B cell (primary cell): ENCODE measurements at regions not wholly inside any gene's neighbourhood (a gene's known extent, or its start where the extent isn't known, plus 50 kb on each side); places are given as distances from the start of the nearest gene placed in this dataset.

ENCODE experiments used
- ATAC-seq: fragments of 200-7000 bp; cut with Tn5 transposase; one replicate; pipeline ENCODE4 v1.10.0; 2021; ENCODE audit warnings: low read depth, mild to moderate bottlenecking, moderate number of reproducible peaks, moderate library complexity
- CTCF ChIA-PET: fragments of 350-600 bp; sonication (Branson Sonifier 250); formaldehyde crosslinking; loops from one replicate; lab custom pipeline; 2021; ENCODE audit warnings: antibody characterized with exemption, inconsistent platforms; lab: Charles Lee
- POLR2A ChIA-PET: fragments of 350-600 bp; sonication (Branson Sonifier 250); formaldehyde crosslinking; loops from one replicate; lab custom pipeline; 2021; ENCODE audit warnings: antibody characterized with exemption; lab: Charles Lee
- DNase-seq: peaks from one replicate; pipeline ENCODE4 v3.0.0; 2013
- H2AFZ ChIP-seq: 2 replicates; pipeline ENCODE4 v1.6.1; 2012; ENCODE audit warnings: mild to moderate bottlenecking, low read depth, low read length; ENCODE audit not compliant: insufficient read depth, poor library complexity, severe bottlenecking
- H3K27ac ChIP-seq, 2 donors: 1 replicate in 1 of 2; 2 replicates in 1 of 2; pipeline ENCODE4 v1.5.1; 2012 to 2013; ENCODE audit warnings: low read length in 2 of 2, mild to moderate bottlenecking in 2 of 2, moderate library complexity in 1 of 2
- H3K27me3 ChIP-seq, 4 experiments: fragments of 200-600 bp in 1 of 4; sonication (generic) in 1 of 4; replicated peaks in 1 of 4; 1 replicate in 2 of 4; 2 replicates in 2 of 4; pipeline versions ENCODE4 v1.6.1 to v1.7.0; 2013 to 2016; ENCODE audit warnings: low read length in 3 of 4, mild to moderate bottlenecking in 2 of 4, mixed read lengths in 1 of 4, moderate library complexity in 1 of 4; ENCODE audit not compliant: insufficient read depth in 4 of 4, control insufficient read depth in 3 of 4; ENCODE audit errors: control extremely low read depth in 1 of 4
- H3K36me3 ChIP-seq, 2 experiments: replicated peaks in 1 of 2; 1 replicate in 1 of 2; 2 replicates in 1 of 2; pipeline versions ENCODE4 v1.6.1 to v1.7.1; 2013; ENCODE audit warnings: low read length in 1 of 2; ENCODE audit not compliant: insufficient read depth in 2 of 2, control insufficient read depth in 1 of 2; ENCODE audit errors: control extremely low read depth in 1 of 2, extremely low read depth in 1 of 2
- H3K4me1 ChIP-seq, 2 donors: fragments of 200-600 bp in 1 of 2; sonication (generic) in 1 of 2; 1 replicate in 1 of 2; 2 replicates in 1 of 2; pipeline versions ENCODE4 v1.5.1 to v1.6.1; 2013 to 2017; ENCODE audit warnings: low read length in 2 of 2; ENCODE audit not compliant: control insufficient read depth in 2 of 2, insufficient read depth in 2 of 2
- H3K4me2 ChIP-seq: replicated peaks from 2 replicates; pipeline ENCODE3; 2012; ENCODE audit warnings: mild to moderate bottlenecking, low read depth, low read length; ENCODE audit not compliant: poor library complexity, severe bottlenecking
- H3K4me3 ChIP-seq, 5 experiments: fragments of 200-600 bp in 1 of 5; sonication (generic) in 1 of 5; 1 replicate in 3 of 5; 2 replicates in 2 of 5; pipeline versions ENCODE4 v1.5.1 to v1.7.0; 2011 to 2016; ENCODE audit warnings: low read length in 4 of 5, mild to moderate bottlenecking in 4 of 5, low read depth in 2 of 5, control low read depth in 1 of 5, moderate library complexity in 1 of 5; ENCODE audit not compliant: insufficient read depth in 1 of 5; ENCODE audit errors: control extremely low read depth in 1 of 5, extremely low read depth in 1 of 5
- H3K79me2 ChIP-seq: fragments of 200-600 bp; sonication (generic); one replicate; pipeline ENCODE4 v1.6.0; 2016; ENCODE audit warnings: low read length; ENCODE audit not compliant: control insufficient read depth, insufficient read depth
- H3K9ac ChIP-seq: fragments of 200-600 bp; sonication (generic); 2 replicates; pipeline ENCODE4 v1.6.1; 2017; ENCODE audit warnings: mild to moderate bottlenecking, low read length, moderate library complexity
- H3K9me3 ChIP-seq, 3 donors: one replicate each; pipeline versions ENCODE4 v1.6.1 to v1.7.1; 2013; ENCODE audit warnings: low read length in 2 of 3; ENCODE audit not compliant: control insufficient read depth in 2 of 3, insufficient read depth in 1 of 3; ENCODE audit errors: control extremely low read depth in 1 of 3
- H4K20me1 ChIP-seq: 2 replicates; pipeline ENCODE4 v1.6.0; 2012; ENCODE audit warnings: mild to moderate bottlenecking, low read length; ENCODE audit not compliant: insufficient read depth, control insufficient read depth, poor library complexity, severe bottlenecking
- H3K27ac Mint-ChIP-seq: one replicate; pipeline ENCODE4 v1.8.0; 2021; ENCODE audit warnings: mixed read lengths
- H3K27me3 Mint-ChIP-seq: one replicate; pipeline ENCODE4 v1.8.0; 2021; ENCODE audit warnings: mixed read lengths
- H3K4me1 Mint-ChIP-seq: one replicate; pipeline ENCODE4 v1.8.0; 2021; ENCODE audit warnings: mixed read lengths
- H3K4me3 Mint-ChIP-seq: one replicate; pipeline ENCODE4 v1.8.0; 2021; ENCODE audit warnings: mixed read lengths
- H3K9me3 Mint-ChIP-seq: one replicate; pipeline ENCODE4 v1.8.0; 2022; ENCODE audit warnings: mixed read lengths; ENCODE audit not compliant: insufficient read depth
- EZH2 ChIP-seq: IDR thresholded peaks from 2 replicates; pipeline ENCODE4 v1.6.1; 2012; ENCODE audit warnings: borderline replicate concordance, low read depth, mild to moderate bottlenecking, moderate library complexity, low read length; ENCODE audit not compliant: insufficient read depth, poor library complexity, severe bottlenecking
- WGBS: methylation state at CpG from one replicate; pipeline ENCODE4 v1.1.5; 2013; ENCODE audit warnings: missing lambda C conversion rate; ENCODE audit not compliant: insufficient coverage; 5-methylcytosine and 5-hydroxymethylcytosine counted together
- intact Hi-C: fragments of 100-400 bp; cut with micrococcal nuclease; formaldehyde crosslinking; loops from one replicate; pipeline ENCODE4 v1.10.0; 2022
- TF ChIP-seq, protein P1 (sequence below): fragments of 200-600 bp; IDR thresholded peaks from one replicate; pipeline ENCODE4 v1.8.0; 2022; ENCODE audit warnings: antibody characterized with exemption, mild to moderate bottlenecking

- Mint-ChIP-seq H3K27me3 (peaks cover 26% of the 10 kb centered on the region), H3K27ac (no peak overlapping the region), H3K4me3 (no peak overlapping the region), H3K9me3 (no peaks in the 10 kb centered on the region), H3K4me1 (no peaks in the 10 kb centered on the region)
- no peak overlapping the region for H3K9ac ChIP-seq
- TF ChIP-seq EZH2: no peak
- TF ChIP-seq, protein P1, sequence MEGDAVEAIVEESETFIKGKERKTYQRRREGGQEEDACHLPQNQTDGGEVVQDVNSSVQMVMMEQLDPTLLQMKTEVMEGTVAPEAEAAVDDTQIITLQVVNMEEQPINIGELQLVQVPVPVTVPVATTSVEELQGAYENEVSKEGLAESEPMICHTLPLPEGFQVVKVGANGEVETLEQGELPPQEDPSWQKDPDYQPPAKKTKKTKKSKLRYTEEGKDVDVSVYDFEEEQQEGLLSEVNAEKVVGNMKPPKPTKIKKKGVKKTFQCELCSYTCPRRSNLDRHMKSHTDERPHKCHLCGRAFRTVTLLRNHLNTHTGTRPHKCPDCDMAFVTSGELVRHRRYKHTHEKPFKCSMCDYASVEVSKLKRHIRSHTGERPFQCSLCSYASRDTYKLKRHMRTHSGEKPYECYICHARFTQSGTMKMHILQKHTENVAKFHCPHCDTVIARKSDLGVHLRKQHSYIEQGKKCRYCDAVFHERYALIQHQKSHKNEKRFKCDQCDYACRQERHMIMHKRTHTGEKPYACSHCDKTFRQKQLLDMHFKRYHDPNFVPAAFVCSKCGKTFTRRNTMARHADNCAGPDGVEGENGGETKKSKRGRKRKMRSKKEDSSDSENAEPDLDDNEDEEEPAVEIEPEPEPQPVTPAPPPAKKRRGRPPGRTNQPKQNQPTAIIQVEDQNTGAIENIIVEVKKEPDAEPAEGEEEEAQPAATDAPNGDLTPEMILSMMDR: peak; percentile 80
- no peak overlapping the region for H3K27ac ChIP-seq
- ChIA-PET POLR2A (interaction anchor here (0.7 kb wide), 1 partner anchor 21 kb away, joined by 3 read pairs; no protein-coding TSS in a partner anchor), CTCF (interaction anchor here (0.9 to 4.6 kb wide), 8 partner anchors 9 to 1857 kb away, joined by 3 to 42 read pairs (median 10); no protein-coding TSS in a partner anchor)
- DNase-seq (peak; percentile 49), ATAC-seq (no peak)
- H4K20me1 ChIP-seq: no peaks in the 10 kb centered on the region
- no peaks in the 10 kb centered on the region for H3K4me1 ChIP-seq
- H3K36me3 ChIP-seq: no peaks in the 10 kb centered on the region
- intact Hi-C loops: loop anchor here (1.0 to 5.0 kb wide), 3 partner anchors 607 to 1856 kb away; no protein-coding TSS in a partner anchor
- peaks cover 0 to 3% (median 0%) of the 10 kb centered on the region in 4 experiments for H3K27me3 ChIP-seq
- no peaks in the 10 kb centered on the region for H3K9me3 ChIP-seq
- no peak overlapping the region for H2AFZ ChIP-seq
- H3K4me3 ChIP-seq: no peak overlapping the region
- H3K4me2 ChIP-seq: no peak overlapping the region
- 89% methylated on average over 2 of the region's 7 CpGs for WGBS
- H3K79me2 ChIP-seq: no peaks in the 10 kb centered on the region
Measured at GRCh38 chr4:52376132-52376704, 282.9 kb downstream of the USP46 start.

- H3K36me3 ChIP-seq: no peaks in the 10 kb centered on the region
- over 99% methylated on average over 9 of the region's 9 CpGs for WGBS
- H3K4me3 Mint-ChIP-seq: no peak overlapping the region
- no peaks in the 10 kb centered on the region for H3K9me3 Mint-ChIP-seq
- H3K4me1 Mint-ChIP-seq: no peaks in the 10 kb centered on the region
- H2AFZ ChIP-seq: no peak overlapping the region
- intact Hi-C loops: loop anchor here (5.0 kb wide), 2 partner anchors 1840 to 1855 kb away; no protein-coding TSS in a partner anchor
- no peak overlapping the region for H3K27ac ChIP-seq
- ChIA-PET POLR2A (no interaction called here), CTCF (interaction anchor here (0.8 to 4.6 kb wide), 3 partner anchors 605 to 1856 kb away, joined by 4 to 42 read pairs (median 35); no protein-coding TSS in a partner anchor)
- H3K9me3 ChIP-seq: no peaks in the 10 kb centered on the region
- H3K27me3 Mint-ChIP-seq: peaks cover 26% of the 10 kb centered on the region
- ATAC-seq (no peak), DNase-seq (no peak)
- no peak for TF ChIP-seq EZH2
- TF ChIP-seq, protein P1: no peak
- no peak overlapping the region for H3K27ac Mint-ChIP-seq
- H4K20me1 ChIP-seq: no peaks in the 10 kb centered on the region
- no peak overlapping the region for H3K4me3 ChIP-seq
- H3K79me2 ChIP-seq: no peaks in the 10 kb centered on the region
- peaks cover 0 to 3% (median 0%) of the 10 kb centered on the region in 4 experiments for H3K27me3 ChIP-seq
- H3K9ac ChIP-seq: no peak overlapping the region
- no peak overlapping the region for H3K4me2 ChIP-seq
- H3K4me1 ChIP-seq: no peaks in the 10 kb centered on the region
Measured at GRCh38 chr4:52377563-52377962, 281.5 kb downstream of the USP46 start.
